IMR-90 (cell line): ENCODE measurements at regions not wholly inside any gene's neighbourhood (a gene's known extent, or its start where the extent isn't known, plus 50 kb on each side); places are given as distances from the start of the nearest gene placed in this dataset.
A peak's percentile ranks its signal among the peaks of the same experiment; 100 is the strongest.

Source experiments
- ATAC-seq: fragments of 200-7000 bp; cut with Tn5 transposase; 2 replicates; pipeline ENCODE4 v1.9.1; 2020; ENCODE audit warnings: low read depth, mild to moderate bottlenecking, moderate library complexity
- BruUV-seq: library from RNA; stranded (reverse); fragments of 400-500 nt; replicated peaks from 2 replicates; lab custom pipeline; 2021; lab: Mats Ljungman, UMichigan
- CTCF ChIA-PET: fragments of 300-600 bp; formaldehyde crosslinking; extraction: SDS; loops from one replicate; lab custom pipeline; 2021; ENCODE audit warnings: antibody characterized with exemption; lab: Yijun Ruan, JAX
- POLR2A ChIA-PET: fragments of 300-600 bp; sonication (Branson Sonifier 250); formaldehyde crosslinking; loops from one replicate; lab custom pipeline; 2022; ENCODE audit warnings: antibody characterized with exemption; ENCODE audit not compliant: unreplicated experiment; lab: Charles Lee
- DNase-seq: peaks from one replicate; pipeline ENCODE4 v3.0.0; 2013
- H2AFZ ChIP-seq: replicated peaks from 2 replicates; pipeline ENCODE3; 2013; ENCODE audit warnings: low read length, mild to moderate bottlenecking; ENCODE audit not compliant: poor library complexity
- H2AK5ac ChIP-seq: 2 replicates; pipeline ENCODE4 v1.6.1; 2013; ENCODE audit warnings: low read depth, low read length, inconsistent platforms
- H2AK9ac ChIP-seq: replicated peaks from 2 replicates; pipeline ENCODE3; 2013; ENCODE audit warnings: mild to moderate bottlenecking, low read depth, low read length, moderate library complexity; ENCODE audit not compliant: poor library complexity
- H2BK120ac ChIP-seq: 2 replicates; pipeline ENCODE4 v1.6.1; 2013; ENCODE audit warnings: low read depth, low read length, inconsistent platforms
- H2BK15ac ChIP-seq: 3 replicates; pipeline ENCODE4 v1.6.1; 2013; ENCODE audit warnings: low read depth, low read length, inconsistent platforms
- H2BK20ac ChIP-seq: 2 replicates; pipeline ENCODE4 v1.6.1; 2013; ENCODE audit warnings: low read depth, mild to moderate bottlenecking, inconsistent platforms, low read length, moderate library complexity
- H2BK5ac ChIP-seq: 2 replicates; pipeline ENCODE4 v1.6.1; 2013; ENCODE audit warnings: mild to moderate bottlenecking, low read depth, low read length, inconsistent platforms; ENCODE audit not compliant: poor library complexity, severe bottlenecking
- H3K14ac ChIP-seq: replicated peaks from 2 replicates; pipeline ENCODE4 v1.6.1; 2013; ENCODE audit warnings: low read depth, low read length, inconsistent platforms
- H3K18ac ChIP-seq: 2 replicates; pipeline ENCODE4 v1.6.1; 2013; ENCODE audit warnings: low read depth, low read length, control low read depth
- H3K23ac ChIP-seq: 2 replicates; pipeline ENCODE4 v1.6.1; 2013; ENCODE audit warnings: low read depth, low read length, inconsistent platforms
- H3K27ac ChIP-seq: 2 replicates; pipeline ENCODE4 v1.5.1; 2013; ENCODE audit warnings: mild to moderate bottlenecking, control low read depth, low read length; ENCODE audit not compliant: insufficient read depth
- H3K27me3 ChIP-seq: 2 replicates; pipeline ENCODE4 v1.6.1; 2013; ENCODE audit warnings: low read length; ENCODE audit not compliant: control insufficient read depth, insufficient read depth
- H3K36me3 ChIP-seq: 2 replicates; pipeline ENCODE4 v1.6.1; 2013; ENCODE audit warnings: low read length, mixed read lengths; ENCODE audit not compliant: control insufficient read depth, insufficient read depth
- H3K4ac ChIP-seq: 2 replicates; pipeline ENCODE4 v1.6.1; 2013; ENCODE audit warnings: low read depth, low read length, inconsistent platforms
- H3K4me1 ChIP-seq: 2 replicates; pipeline ENCODE4 v1.6.1; 2013; ENCODE audit warnings: low read length, mixed read lengths; ENCODE audit not compliant: control insufficient read depth, insufficient read depth
- H3K4me2 ChIP-seq: 2 replicates; pipeline ENCODE4 v1.6.1; 2013; ENCODE audit warnings: low read depth, mild to moderate bottlenecking, control low read depth, low read length, moderate library complexity
- H3K4me3 ChIP-seq: 2 replicates; pipeline ENCODE4 v1.5.1; 2013; ENCODE audit warnings: low read depth, mild to moderate bottlenecking, control low read depth, low read length, moderate library complexity; ENCODE audit not compliant: insufficient read depth
- H3K56ac ChIP-seq: 2 replicates; pipeline ENCODE4 v1.6.1; 2013; ENCODE audit warnings: low read length, inconsistent platforms; ENCODE audit not compliant: insufficient read depth; ENCODE audit errors: extremely low read depth
- H3K79me1 ChIP-seq, 2 experiments: 2 replicates each; pipeline ENCODE4 v1.6.1; 2013; ENCODE audit warnings: low read length in 2 of 2, inconsistent platforms in 1 of 2, low read depth in 1 of 2
- H3K9ac ChIP-seq: 2 replicates; pipeline ENCODE4 v1.6.1; 2013; ENCODE audit warnings: low read depth, low read length, control low read depth
- H3K9me1 ChIP-seq: 2 replicates; pipeline ENCODE4 v1.6.1; 2013; ENCODE audit warnings: low read length, inconsistent platforms; ENCODE audit not compliant: insufficient read depth
- H3K9me3 ChIP-seq: 2 replicates; pipeline ENCODE4 v1.6.1; 2013; ENCODE audit warnings: low read length; ENCODE audit not compliant: control insufficient read depth, insufficient read depth
- H4K20me1 ChIP-seq: 2 replicates; pipeline ENCODE4 v1.6.1; 2013; ENCODE audit warnings: low read length, inconsistent platforms; ENCODE audit not compliant: insufficient read depth
- H4K5ac ChIP-seq: 2 replicates; pipeline ENCODE4 v1.6.1; 2013; ENCODE audit warnings: mild to moderate bottlenecking, low read depth, low read length, control low read depth
- H4K8ac ChIP-seq, 2 experiments: 2 replicates each; pipeline ENCODE4 v1.6.1; 2013; ENCODE audit warnings: low read depth in 2 of 2, low read length in 2 of 2, control low read depth in 1 of 2, inconsistent platforms in 1 of 2
- H4K91ac ChIP-seq: 2 replicates; pipeline ENCODE4 v1.6.1; 2013; ENCODE audit warnings: low read depth, low read length, inconsistent platforms; ENCODE audit not compliant: insufficient read depth
- MAZ ChIP-seq: IDR thresholded peaks from 2 replicates; pipeline ENCODE4 v1.6.1; 2012; ENCODE audit warnings: low read depth, mild to moderate bottlenecking, low read length, improper control_type of control experiment, moderate library complexity, borderline replicate concordance
- RCOR1 ChIP-seq: IDR thresholded peaks from 2 replicates; pipeline ENCODE4 v1.6.1; 2012; ENCODE audit warnings: mild to moderate bottlenecking, low read length, improper control_type of control experiment; ENCODE audit not compliant: insufficient replicate concordance
- SMC3 ChIP-seq: fragments of 150-350 bp; IDR thresholded peaks from 2 replicates; pipeline ENCODE4 v1.6.1; 2016; ENCODE audit warnings: low read depth, mild to moderate bottlenecking, antibody characterized with exemption, low read length, moderate library complexity
- WGBS, 2 experiments: methylation state at CpG; one replicate each; pipeline versions ENCODE4 v1.1.5 to v1.1.7; 2013; ENCODE audit warnings: missing lambda C conversion rate in 2 of 2; ENCODE audit not compliant: insufficient read length in 1 of 2; ENCODE audit errors: extremely low coverage in 2 of 2; 5-methylcytosine and 5-hydroxymethylcytosine counted together
- dilution Hi-C: fragments of 300-500 bp; cut with HindIII; formaldehyde crosslinking; loops from one replicate; pipeline ENCODE4 v1.14.3; 2018; ENCODE audit warnings: low sequenced_read_pairs; ENCODE audit not compliant: unreplicated experiment
- in situ Hi-C: fragments of 300-500 bp; cut with MboI; formaldehyde crosslinking; loops from 3 replicates; pipeline ENCODE4 v1.14.3; 2019; ENCODE audit warnings: low sequenced_read_pairs, inconsistent platforms, mixed read lengths
- intact Hi-C: fragments of 100-400 bp; cut with micrococcal nuclease; formaldehyde crosslinking; loops from 2 replicates; pipeline ENCODE4 v1.10.0; 2022
- TF ChIP-seq, protein P1 (sequence below): fragments of 150-350 bp; IDR thresholded peaks from 2 replicates; pipeline ENCODE4 v1.6.1; 2016; ENCODE audit warnings: low read depth, mild to moderate bottlenecking, low read length, moderate library complexity, borderline replicate concordance

DNA sequence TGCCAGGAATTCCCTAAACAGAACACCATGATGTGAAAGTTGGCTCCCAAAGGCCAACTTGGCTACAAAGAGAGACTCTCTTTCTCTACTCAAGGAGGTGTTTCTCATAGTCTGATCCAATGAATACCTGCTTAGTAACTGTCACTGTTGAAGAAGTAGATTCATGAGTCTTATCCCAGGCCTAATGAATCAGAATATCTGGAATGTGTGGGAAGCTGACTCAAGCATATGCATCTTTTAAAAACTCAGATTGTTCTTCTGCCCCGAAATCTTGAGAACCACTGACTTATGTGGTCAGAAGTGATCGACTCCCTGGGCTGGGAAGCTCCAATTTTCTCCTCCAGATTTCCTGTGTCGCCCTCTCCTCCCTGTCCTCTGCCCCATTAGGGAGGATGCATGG, 345.6 kb downstream of the PLK2 start:
- no peaks in the 10 kb centered on the region for H3K27me3 ChIP-seq
- H4K20me1 ChIP-seq, result no peaks in the 10 kb centered on the region
- peak overlapping the region; percentile 0; the same call in 1 of the 2 replicates for H3K18ac ChIP-seq
- peak overlapping the region; percentile 61; the same call in 1 of the 2 replicates for H4K91ac ChIP-seq
- no peak overlapping the region; the same call in 2 of the 3 replicates for H2BK15ac ChIP-seq
- H3K9ac ChIP-seq, result no peak overlapping the region
- CTCF ChIA-PET, result interaction anchor here (0.6 kb wide), 2 partner anchors 120 to 306 kb away, joined by 3 to 5 read pairs; no protein-coding TSS in a partner anchor
- no peaks in the 10 kb centered on the region for H3K79me1 ChIP-seq
- peak; percentile 53; the same call in 1 of the 2 replicates for ATAC-seq
- dilution Hi-C loops (no loop called here), in situ Hi-C loops (no loop called here), intact Hi-C loops (no loop called here)
- no CpG with 5 or more reads among the region's 3 CpGs for WGBS, 2 experiments
- TF ChIP-seq RCOR1, result no peak
- TF ChIP-seq SMC3, result no peak
- TF ChIP-seq, protein P1, sequence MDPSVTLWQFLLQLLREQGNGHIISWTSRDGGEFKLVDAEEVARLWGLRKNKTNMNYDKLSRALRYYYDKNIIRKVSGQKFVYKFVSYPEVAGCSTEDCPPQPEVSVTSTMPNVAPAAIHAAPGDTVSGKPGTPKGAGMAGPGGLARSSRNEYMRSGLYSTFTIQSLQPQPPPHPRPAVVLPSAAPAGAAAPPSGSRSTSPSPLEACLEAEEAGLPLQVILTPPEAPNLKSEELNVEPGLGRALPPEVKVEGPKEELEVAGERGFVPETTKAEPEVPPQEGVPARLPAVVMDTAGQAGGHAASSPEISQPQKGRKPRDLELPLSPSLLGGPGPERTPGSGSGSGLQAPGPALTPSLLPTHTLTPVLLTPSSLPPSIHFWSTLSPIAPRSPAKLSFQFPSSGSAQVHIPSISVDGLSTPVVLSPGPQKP, result no peak
- TF ChIP-seq MAZ, result no peak
- H4K8ac ChIP-seq, result peak overlapping the region in 1 of 2 experiments; percentile 28; a peak in 1 of 4 replicates
- no peak overlapping the region for H4K5ac ChIP-seq
- H3K9me3 ChIP-seq, result no peaks in the 10 kb centered on the region
- no peak overlapping the region for H3K4me3 ChIP-seq
- no peaks in the 10 kb centered on the region for H3K36me3 ChIP-seq
- peak; percentile 84 for DNase-seq
- H2BK20ac ChIP-seq, result peak overlapping the region; percentile 19
- H2AK9ac ChIP-seq, result no peak overlapping the region
- H3K4me2 ChIP-seq, result no peak overlapping the region; the same call in 1 of the 2 replicates
- H3K4me1 ChIP-seq, result peaks cover 3% of the 10 kb centered on the region
- POLR2A ChIA-PET, result no interaction called here
- H2BK120ac ChIP-seq, result peak overlapping the region; percentile 85
- H3K23ac ChIP-seq, result no peak overlapping the region; the same call in 1 of the 2 replicates
- H2BK5ac ChIP-seq, result no peak overlapping the region
- BruUV-seq, result no TSS peak
- H3K14ac ChIP-seq, result peak overlapping the region; percentile 73; the same call in 1 of the 2 replicates
- H3K56ac ChIP-seq, result no peak overlapping the region
- H2AK5ac ChIP-seq, result peak overlapping the region; percentile 37; the same call in 1 of the 2 replicates
- H3K9me1 ChIP-seq, result peaks cover 4% of the 10 kb centered on the region; the same call in 1 of the 2 replicates
- peak overlapping the region; percentile 51 for H3K4ac ChIP-seq
- H2AFZ ChIP-seq, result peak overlapping the region; percentile 84
- no peak overlapping the region for H3K27ac ChIP-seq
